HG03039 (cell line): ENCODE measurements at regions not wholly inside any gene's neighbourhood (a gene's known extent, or its start where the extent isn't known, plus 50 kb on each side); places are given as distances from the start of the nearest gene placed in this dataset.
"Not testable (repeated sequence)": the region's sequence is repeated elsewhere in the genome, so short reads cannot be mapped to it uniquely, and the experiment has no call there.

ENCODE experiments used
- ATAC-seq: cut with Tn5 transposase; IDR thresholded peaks from one replicate; pipeline ENCODE4 v1.9.1; 2021; ENCODE audit warnings: mild to moderate bottlenecking, moderate library complexity; ENCODE audit not compliant: unreplicated experiment

DNA sequence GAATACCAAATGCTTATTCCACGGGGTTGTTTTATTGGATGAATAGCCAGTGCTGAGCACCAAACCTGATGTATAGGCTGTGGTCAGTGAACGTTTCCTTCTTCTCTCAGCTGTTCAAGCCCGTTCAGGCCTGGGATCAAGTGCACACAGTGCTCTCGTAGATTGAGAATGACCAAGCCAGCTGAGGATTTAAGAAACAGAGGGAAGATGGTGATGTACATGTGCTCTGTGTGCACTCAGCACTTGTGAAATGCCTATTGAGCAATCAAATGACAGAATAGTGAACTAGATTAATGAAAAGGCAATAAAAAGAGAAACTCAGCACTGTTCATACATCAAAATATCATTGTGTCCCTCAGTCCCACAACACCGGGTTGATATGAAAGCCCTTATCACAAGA lies 302.5 kb downstream of the BMPER start:
- no peak for ATAC-seq

DNA sequence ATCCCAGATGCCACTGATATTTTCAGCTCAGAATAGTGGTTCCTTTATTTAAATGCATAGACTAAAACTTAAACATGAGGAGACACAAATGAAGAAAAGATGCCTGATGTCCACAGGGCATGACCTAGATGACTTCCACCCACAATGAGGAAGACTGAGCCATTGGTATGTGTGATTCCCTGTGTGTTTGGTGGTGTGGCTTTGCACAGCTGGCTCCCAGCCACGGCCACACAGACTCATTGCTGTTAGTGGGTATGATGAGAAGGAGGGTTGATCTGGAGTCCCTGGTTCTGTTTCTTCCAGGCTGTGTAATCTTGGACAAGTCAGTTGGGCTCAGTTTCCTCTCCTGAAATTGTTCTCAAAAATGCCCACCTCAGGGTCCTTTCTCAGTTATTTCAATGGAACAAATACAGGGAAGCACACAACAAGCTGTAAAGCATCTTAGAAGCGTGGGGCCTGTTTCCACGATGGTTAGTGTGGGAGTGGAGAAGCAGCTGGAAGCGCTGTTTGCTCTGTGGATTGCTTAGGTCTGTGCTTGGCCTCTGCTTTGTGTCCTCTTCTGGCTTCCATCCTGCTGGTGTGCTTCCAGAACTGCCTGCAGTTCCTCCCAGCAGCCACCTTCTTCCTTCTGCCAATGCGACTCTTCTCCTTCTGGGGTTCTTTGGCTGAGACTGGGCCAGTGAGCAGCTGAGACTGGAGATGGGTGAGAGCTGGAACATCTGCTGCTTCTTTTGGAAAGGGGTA lies 303.7 kb downstream of the BMPER start:
- ATAC-seq, result no peak

DNA sequence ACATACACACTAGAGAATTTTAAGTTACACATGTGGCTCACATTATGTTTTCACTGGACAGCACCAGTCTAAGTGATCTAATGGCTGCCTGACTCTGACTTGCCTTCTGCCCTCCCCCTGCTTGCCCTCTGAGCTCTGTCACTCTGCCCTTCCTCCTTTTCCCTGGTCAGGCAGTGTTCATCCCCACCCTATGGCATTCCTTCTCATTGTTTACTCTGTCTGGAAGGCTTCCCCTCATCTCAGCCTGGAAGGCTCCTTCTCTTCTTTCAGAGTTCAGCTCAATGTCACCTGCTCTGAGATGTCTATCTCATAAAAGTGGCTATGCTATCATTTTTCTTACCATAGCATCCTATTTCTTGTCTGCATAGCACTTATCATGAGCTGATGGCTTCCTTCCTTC lies 305.7 kb downstream of the BMPER start:
- ATAC-seq, result no peak

GRCh38 chr7:34217972-34218371 lies 312.6 kb downstream of the BMPER start:
- no peak for ATAC-seq

- no peak for ATAC-seq
These were observed 313.9 kb downstream of the BMPER start for GRCh38 chr7:34219153-34219718.

DNA sequence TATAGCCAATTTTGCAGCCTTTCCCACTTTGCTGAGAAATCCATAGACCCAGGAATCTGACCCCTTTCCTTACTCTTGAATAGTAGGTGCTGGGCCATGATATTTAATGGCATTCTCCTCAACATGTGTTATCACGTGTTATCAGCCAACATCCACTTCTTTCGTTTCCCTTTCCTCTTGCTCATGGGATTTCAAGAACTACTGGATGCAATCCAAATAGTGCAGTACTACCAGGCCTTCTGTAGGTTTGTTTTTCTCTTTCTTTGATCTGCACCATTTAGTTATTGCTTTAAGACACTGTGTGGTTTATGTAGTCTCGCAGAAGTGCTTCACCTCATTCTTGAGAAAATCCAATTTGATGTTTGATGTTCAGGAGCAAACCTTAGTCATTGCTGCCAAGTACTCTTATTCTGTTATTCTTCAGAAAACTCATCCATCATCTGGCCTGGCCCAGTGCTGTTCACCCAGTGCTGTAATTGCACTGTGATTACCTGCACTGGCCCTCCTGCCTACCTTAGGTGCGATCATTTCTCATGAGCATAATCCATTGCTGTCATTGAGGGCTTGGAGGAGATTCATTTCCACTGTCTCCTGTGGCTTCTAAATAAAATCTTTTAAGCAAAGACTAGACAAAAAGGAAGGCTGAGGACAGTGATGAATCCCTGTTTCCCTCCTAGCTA lies 315.3 kb downstream of the BMPER start:
- ATAC-seq, result no peak

GRCh38 chr7:34222316-34222715 lies 317.0 kb downstream of the BMPER start:
- no peak for ATAC-seq

DNA sequence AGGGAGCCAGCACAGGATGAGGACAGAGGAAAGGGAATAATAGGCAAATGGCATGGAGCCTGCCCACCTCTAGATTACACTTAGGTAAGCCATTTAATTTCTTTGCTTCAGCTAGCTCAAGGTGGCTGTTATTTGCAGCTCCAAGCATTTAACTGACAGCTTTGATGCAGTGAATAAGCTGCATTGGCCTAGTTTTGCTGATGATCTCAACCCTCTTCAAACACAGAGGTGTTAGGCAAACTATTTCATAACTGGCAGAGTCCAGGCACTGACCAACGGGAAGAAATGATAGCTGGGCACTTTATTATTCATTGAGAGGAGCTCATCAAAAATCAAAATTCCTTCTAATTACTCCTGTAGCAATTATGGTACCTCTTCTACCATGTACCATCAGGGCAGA lies 317.4 kb downstream of the BMPER start:
- ATAC-seq, result no peak

DNA sequence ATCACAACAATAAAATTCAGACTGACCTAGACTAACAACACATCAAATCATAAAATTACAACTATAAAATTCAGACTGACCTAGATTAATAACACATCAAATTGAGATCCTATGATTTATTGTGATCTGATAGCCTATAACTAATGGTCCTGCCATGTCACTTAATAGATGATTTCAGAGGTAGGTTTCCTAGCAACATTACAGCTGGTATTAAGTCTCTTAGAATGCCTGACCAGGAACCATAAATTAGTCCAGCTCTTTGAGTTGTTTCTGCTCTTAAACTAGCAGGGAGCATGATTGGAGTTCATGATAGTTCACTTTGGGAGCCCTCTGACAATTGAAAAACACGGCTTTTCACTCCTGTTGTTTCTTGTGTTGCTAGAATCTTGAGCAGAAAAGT lies 318.9 kb downstream of the BMPER start:
- ATAC-seq, result no peak

GRCh38 chr7:34225193-34225592 lies 319.9 kb downstream of the BMPER start:
- no peak for ATAC-seq

GRCh38 chr7:34227525-34227924 lies 322.2 kb downstream of the BMPER start:
- no peak for ATAC-seq

DNA sequence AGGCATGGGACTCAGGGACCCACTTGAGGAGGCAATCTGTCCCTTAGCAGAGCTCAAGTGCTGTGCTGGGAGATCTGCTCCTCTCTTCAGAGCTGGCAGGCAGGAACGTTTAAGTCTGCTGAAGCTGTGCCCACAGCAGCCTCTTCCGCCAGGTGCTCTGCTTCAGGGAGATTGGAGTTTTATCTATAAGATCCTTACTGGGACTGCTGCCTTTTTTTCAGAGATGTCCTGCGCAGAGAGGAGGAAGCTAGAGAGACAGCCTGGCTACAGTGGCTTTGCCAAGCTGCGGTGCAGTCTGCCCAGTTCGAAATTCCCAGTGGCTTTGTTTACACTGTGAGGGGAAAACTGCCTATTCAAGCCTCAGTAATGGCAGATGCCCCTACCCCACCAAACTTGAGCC lies 329.8 kb downstream of the BMPER start:
- ATAC-seq, result not testable (repeated sequence)

- no peak for ATAC-seq
These were observed 330.7 kb downstream of the BMPER start for GRCh38 chr7:34236057-34236456.

GRCh38 chr7:34236839-34237492 lies 331.6 kb downstream of the BMPER start:
- ATAC-seq, result no peak

DNA sequence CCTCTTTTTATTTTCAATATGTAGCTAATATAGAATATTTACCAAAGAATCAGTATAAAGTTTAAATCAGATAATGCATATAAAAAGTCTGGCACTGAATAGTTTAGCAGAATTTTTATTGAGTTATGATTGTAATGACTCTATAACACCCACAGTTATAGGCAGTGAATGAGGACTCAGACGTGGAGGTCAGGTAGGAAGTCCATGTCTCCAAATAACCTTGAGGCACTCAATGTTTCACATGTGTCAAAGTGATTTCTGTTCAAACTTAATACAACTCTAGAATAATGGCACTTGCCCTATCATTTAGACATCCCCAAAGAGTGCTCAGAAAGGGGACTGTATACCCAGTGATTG lies 332.1 kb downstream of the BMPER start:
- ATAC-seq, result no peak

DNA sequence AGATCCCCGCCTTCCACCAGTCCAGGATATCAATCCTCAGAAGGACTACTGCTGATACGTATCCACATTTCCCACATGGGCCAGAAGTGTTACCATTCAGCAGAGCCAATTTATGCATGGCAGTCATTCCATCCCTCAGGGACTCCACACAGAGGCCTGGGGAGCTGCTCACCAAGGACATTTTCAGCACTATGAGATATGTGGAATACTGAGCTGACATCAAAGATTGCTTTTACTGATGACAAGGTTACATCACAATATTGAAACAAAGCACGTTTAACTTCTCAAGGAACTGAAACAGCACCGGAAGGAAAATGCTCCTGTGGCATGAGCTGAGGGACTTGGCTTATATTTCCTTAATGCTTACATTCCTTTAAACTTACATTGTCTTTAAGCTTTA lies 335.1 kb downstream of the BMPER start:
- ATAC-seq, result no peak

DNA sequence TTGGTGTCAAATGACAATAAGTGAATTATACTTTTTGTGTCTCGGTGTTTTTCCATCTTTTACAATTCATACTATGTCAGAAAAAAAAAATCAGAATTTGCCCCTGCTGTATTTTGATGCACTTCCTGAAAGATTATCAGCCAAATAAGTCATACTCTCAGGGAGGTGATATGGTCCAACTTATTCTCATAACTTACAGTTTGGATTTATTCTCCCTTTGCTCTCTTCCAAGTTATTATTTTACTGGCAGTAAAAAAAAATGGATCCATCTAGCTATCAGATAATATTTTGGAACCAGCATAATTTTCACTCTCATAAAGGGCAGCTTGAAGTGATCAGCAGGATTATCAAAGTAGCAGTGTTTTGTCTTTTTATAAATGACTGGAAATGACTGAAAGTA lies 337.1 kb downstream of the BMPER start:
- ATAC-seq, result no peak

GRCh38 chr7:34245246-34245645 lies 339.9 kb downstream of the BMPER start:
- ATAC-seq, result no peak

GRCh38 chr7:34247468-34247867 lies 342.1 kb downstream of the BMPER start:
- no peak for ATAC-seq

- no peak for ATAC-seq
These were observed 343.9 kb downstream of the BMPER start for GRCh38 chr7:34249192-34249591.

- ATAC-seq, result no peak
These were observed 354.9 kb downstream of the BMPER start for GRCh38 chr7:34260279-34260678.

- ATAC-seq, result no peak
These were observed 357.8 kb downstream of the BMPER start for GRCh38 chr7:34263168-34263567.
